SK-N-MC (cell line): ENCODE measurements at regions not wholly inside any gene's neighbourhood (a gene's known extent, or its start where the extent isn't known, plus 50 kb on each side); places are given as distances from the start of the nearest gene placed in this dataset.
"Not testable (repeated sequence)": the region's sequence is repeated elsewhere in the genome, so short reads cannot be mapped to it uniquely, and the experiment has no call there.

Experiments used
- DNase-seq: peaks from one replicate; pipeline ENCODE4 v3.0.0-alpha.2; 2011; ENCODE audit warnings: low read depth, low spot score
- H3K27ac ChIP-seq: fragments of 200-600 bp; sonication (generic); 2 replicates; pipeline ENCODE4 v1.5.1; 2016; ENCODE audit warnings: mixed run types
- H3K36me3 ChIP-seq: fragments of 200-600 bp; sonication (generic); 2 replicates; pipeline ENCODE4 v1.6.1; 2017; ENCODE audit warnings: antibody characterized with exemption, low read length, mixed read lengths; ENCODE audit not compliant: insufficient read depth
- H3K4me3 ChIP-seq: fragments of 200-600 bp; sonication (generic); 2 replicates; pipeline ENCODE4 v1.5.1; 2016
- H3K9ac ChIP-seq: fragments of 200-600 bp; sonication (generic); 2 replicates; pipeline ENCODE4 v1.8.0; 2017; ENCODE audit warnings: mixed run types, mixed read lengths; ENCODE audit not compliant: insufficient read length
- H3K9me3 ChIP-seq: fragments of 200-600 bp; sonication (generic); 2 replicates; pipeline ENCODE4 v1.6.1; 2017; ENCODE audit warnings: low read depth, mild to moderate bottlenecking, antibody characterized with exemption, low read length, moderate library complexity, mixed read lengths
- EZH2 ChIP-seq: fragments of 200-600 bp; sonication (generic); IDR thresholded peaks from one replicate; pipeline ENCODE4 v1.6.1; 2017; ENCODE audit warnings: antibody characterized with exemption
- FOXP2 ChIP-seq: optimal IDR thresholded peaks from 2 replicates; pipeline ENCODE3; 2011; ENCODE audit warnings: mild to moderate bottlenecking, moderate library complexity; ENCODE audit not compliant: insufficient read depth; ENCODE audit errors: extremely low read length, control extremely low read depth
- POLR2AphosphoS5 ChIP-seq: IDR thresholded peaks from 2 replicates; pipeline ENCODE4 v1.6.1; 2012; ENCODE audit warnings: mild to moderate bottlenecking, low read depth, low read length, borderline replicate concordance

GRCh38 chr7:6929588-6929987 lies 103.5 kb upstream of the CCZ1B start:
- not testable (repeated sequence) for DNase-seq, H3K27ac ChIP-seq, H3K9me3 ChIP-seq, H3K36me3 ChIP-seq, H3K9ac ChIP-seq, H3K4me3 ChIP-seq

GRCh38 chr7:6930081-6930635 lies 104.1 kb upstream of the CCZ1B start:
- not testable (repeated sequence) for H3K36me3 ChIP-seq, H3K9me3 ChIP-seq, DNase-seq, H3K4me3 ChIP-seq, H3K27ac ChIP-seq, H3K9ac ChIP-seq

- not testable (repeated sequence) for H3K36me3 ChIP-seq, H3K27ac ChIP-seq, DNase-seq, H3K4me3 ChIP-seq, H3K9me3 ChIP-seq, H3K9ac ChIP-seq
Measured at GRCh38 chr7:6930787-6931186, 104.7 kb upstream of the CCZ1B start.

- DNase-seq, H3K27ac ChIP-seq, H3K4me3 ChIP-seq, H3K9me3 ChIP-seq, H3K9ac ChIP-seq, H3K36me3 ChIP-seq: not testable (repeated sequence)
Measured at GRCh38 chr7:6931456-6931855, 105.4 kb upstream of the CCZ1B start.

- not testable (repeated sequence) for H3K9ac ChIP-seq, H3K4me3 ChIP-seq, DNase-seq, H3K27ac ChIP-seq, H3K9me3 ChIP-seq, H3K36me3 ChIP-seq
Measured at GRCh38 chr7:6933954-6934632, 108.0 kb upstream of the CCZ1B start.

- TF ChIP-seq EZH2, result no peak
- no peak for TF ChIP-seq POLR2AphosphoS5
- no peak for TF ChIP-seq FOXP2
- Histone ChIP-seq H3K36me3 (no peaks in the 10 kb centered on the region), H3K9ac (no peak overlapping the region), H3K4me3 (no peak overlapping the region), H3K9me3 (no peaks in the 10 kb centered on the region), H3K27ac (no peak overlapping the region)
- no peak for DNase-seq
Measured at GRCh38 chr7:6934981-6935380, 108.9 kb upstream of the CCZ1B start.

GRCh38 chr7:6936626-6937025 lies 110.6 kb upstream of the CCZ1B start:
- H3K9ac ChIP-seq, H3K9me3 ChIP-seq, H3K4me3 ChIP-seq, DNase-seq, H3K36me3 ChIP-seq, H3K27ac ChIP-seq: not testable (repeated sequence)

GRCh38 chr7:6937746-6938145 lies 111.7 kb upstream of the CCZ1B start:
- not testable (repeated sequence) for DNase-seq, H3K9me3 ChIP-seq, H3K4me3 ChIP-seq, H3K9ac ChIP-seq, H3K27ac ChIP-seq, H3K36me3 ChIP-seq

GRCh38 chr7:6938284-6938683 lies 112.2 kb upstream of the CCZ1B start:
- H3K27ac ChIP-seq, H3K9ac ChIP-seq, H3K36me3 ChIP-seq, H3K4me3 ChIP-seq, DNase-seq, H3K9me3 ChIP-seq: not testable (repeated sequence)

- not testable (repeated sequence) for H3K36me3 ChIP-seq, H3K27ac ChIP-seq, H3K9ac ChIP-seq, H3K9me3 ChIP-seq, H3K4me3 ChIP-seq, DNase-seq
Measured at GRCh38 chr7:6939126-6939525, 113.1 kb upstream of the CCZ1B start.

- DNase-seq, H3K36me3 ChIP-seq, H3K9me3 ChIP-seq, H3K9ac ChIP-seq, H3K4me3 ChIP-seq, H3K27ac ChIP-seq: not testable (repeated sequence)
Measured at GRCh38 chr7:6939896-6940295, 113.8 kb upstream of the CCZ1B start.

- not testable (repeated sequence) for H3K9me3 ChIP-seq, DNase-seq, H3K36me3 ChIP-seq, H3K9ac ChIP-seq, H3K27ac ChIP-seq, H3K4me3 ChIP-seq
Measured at GRCh38 chr7:6946873-6947272, 120.8 kb upstream of the CCZ1B start.

- not testable (repeated sequence) for H3K9ac ChIP-seq, H3K27ac ChIP-seq, H3K9me3 ChIP-seq, DNase-seq, H3K36me3 ChIP-seq, H3K4me3 ChIP-seq
Measured at GRCh38 chr7:6950231-6950630, 124.2 kb upstream of the CCZ1B start.

GRCh38 chr7:6951553-6951952 lies 125.5 kb upstream of the CCZ1B start:
- H3K27ac ChIP-seq, H3K9me3 ChIP-seq: not testable (repeated sequence)

More at GRCh38 chr7:6951553-6951952, 125.5 kb upstream of the CCZ1B start:
- not testable (repeated sequence) for H3K36me3 ChIP-seq, DNase-seq, H3K4me3 ChIP-seq, H3K9ac ChIP-seq
